CD4-positive, alpha-beta memory T cell (primary cell): ENCODE measurements at regions not wholly inside any gene's neighbourhood (a gene's known extent, or its start where the extent isn't known, plus 50 kb on each side); places are given as distances from the start of the nearest gene placed in this dataset.

Experiments
- CTCF ChIA-PET: fragments of 350-600 bp; sonication (Branson Sonifier 250); formaldehyde crosslinking; loops from one replicate; lab custom pipeline; 2021; ENCODE audit warnings: inconsistent platforms; ENCODE audit not compliant: partially characterized antibody; lab: Charles Lee
- POLR2A ChIA-PET: fragments of 350-600 bp; sonication (Branson Sonifier 250); formaldehyde crosslinking; loops from one replicate; lab custom pipeline; 2021; ENCODE audit not compliant: partially characterized antibody; lab: Charles Lee
- DNase-seq, 5 donors: peaks; one replicate each; pipeline versions ENCODE4 v3.0.0 to v3.0.0-alpha.2; 2020 to 2022; ENCODE audit warnings: mixed read lengths in 1 of 5
- H3K27ac ChIP-seq: one replicate; pipeline ENCODE4 v1.7.0; 2013; ENCODE audit warnings: low read depth, low read length
- H3K27me3 ChIP-seq: 2 replicates; pipeline ENCODE4 v1.7.0; 2013; ENCODE audit warnings: mild to moderate bottlenecking, low read length, moderate library complexity; ENCODE audit not compliant: insufficient read depth
- H3K36me3 ChIP-seq: 2 replicates; pipeline ENCODE4 v1.7.0; 2013; ENCODE audit warnings: mild to moderate bottlenecking, low read length, moderate library complexity; ENCODE audit not compliant: insufficient read depth
- H3K4me1 ChIP-seq: 2 replicates; pipeline ENCODE4 v1.7.0; 2013; ENCODE audit warnings: mild to moderate bottlenecking, low read length, moderate library complexity; ENCODE audit not compliant: insufficient read depth
- H3K4me3 ChIP-seq, 2 donors: one replicate each; pipeline ENCODE4 v1.7.0; 2013; ENCODE audit warnings: low read length in 2 of 2, mild to moderate bottlenecking in 1 of 2
- H3K9me3 ChIP-seq, 2 donors: one replicate each; pipeline ENCODE4 v1.7.0; 2013; ENCODE audit warnings: low read length in 2 of 2, control low read depth in 1 of 2; ENCODE audit not compliant: control insufficient read depth in 1 of 2
- H3K27ac Mint-ChIP-seq, 7 donors: one replicate each; pipeline ENCODE4 v1.8.0; 2020 to 2021; ENCODE audit warnings: mixed read lengths in 7 of 7, mild to moderate bottlenecking in 6 of 7, inconsistent platforms in 3 of 7, moderate library complexity in 3 of 7
- H3K27me3 Mint-ChIP-seq, 2 donors: one replicate each; pipeline ENCODE4 v1.8.0; 2020 to 2021; ENCODE audit warnings: mixed read lengths in 2 of 2
- H3K36me3 Mint-ChIP-seq, 2 donors: one replicate each; pipeline ENCODE4 v1.8.0; 2020 to 2021; ENCODE audit warnings: mixed read lengths in 2 of 2, inconsistent platforms in 1 of 2, mild to moderate bottlenecking in 1 of 2
- H3K4me1 Mint-ChIP-seq, 4 donors: one replicate each; pipeline ENCODE4 v1.8.0; 2020 to 2021; ENCODE audit warnings: mixed read lengths in 4 of 4, mild to moderate bottlenecking in 1 of 4
- H3K4me3 Mint-ChIP-seq, 8 donors: one replicate each; pipeline ENCODE4 v1.8.0; 2020 to 2021; ENCODE audit warnings: mixed read lengths in 8 of 8, mild to moderate bottlenecking in 7 of 8, moderate library complexity in 6 of 8, inconsistent platforms in 3 of 8
- H3K9me3 Mint-ChIP-seq, 8 donors: one replicate each; pipeline ENCODE4 v1.8.0; 2020 to 2021; ENCODE audit warnings: mixed read lengths in 8 of 8, mild to moderate bottlenecking in 5 of 8, inconsistent platforms in 3 of 8, moderate library complexity in 1 of 8
- intact Hi-C: fragments of 100-400 bp; cut with micrococcal nuclease; formaldehyde crosslinking; loops from one replicate; pipeline ENCODE4 v1.15.1; 2023

GRCh38 chrX:139187738-139188137, 342.8 kb upstream of the F9 start:
- H3K4me1 ChIP-seq: no peaks in the 10 kb centered on the region
- no peak overlapping the region for H3K27ac ChIP-seq
- no peak overlapping the region for H3K4me3 ChIP-seq
- Mint-ChIP-seq H3K27ac (no peak overlapping the region), H3K4me3 (no peak overlapping the region), H3K4me1 (no peaks in the 10 kb centered on the region), H3K27me3 (no peaks in the 10 kb centered on the region), H3K36me3 (no peaks in the 10 kb centered on the region), H3K9me3 (no peaks in the 10 kb centered on the region)
- H3K27me3 ChIP-seq: no peaks in the 10 kb centered on the region
- POLR2A ChIA-PET: no interaction called here
- no peaks in the 10 kb centered on the region for H3K36me3 ChIP-seq
- no peak for DNase-seq
- intact Hi-C loops: no loop called here
- CTCF ChIA-PET: no interaction called here
- no peaks in the 10 kb centered on the region for H3K9me3 ChIP-seq

- Histone ChIP-seq H3K4me1 (no peaks in the 10 kb centered on the region), H3K9me3 (no peaks in the 10 kb centered on the region), H3K27ac (no peak overlapping the region), H3K36me3 (no peaks in the 10 kb centered on the region), H3K4me3 (no peak overlapping the region), H3K27me3 (no peaks in the 10 kb centered on the region)
- no peak for DNase-seq
- CTCF ChIA-PET: no interaction called here
- Mint-ChIP-seq H3K27me3 (no peaks in the 10 kb centered on the region), H3K4me3 (no peak overlapping the region), H3K27ac (no peak overlapping the region), H3K36me3 (no peaks in the 10 kb centered on the region), H3K4me1 (no peaks in the 10 kb centered on the region), H3K9me3 (no peaks in the 10 kb centered on the region)
- intact Hi-C loops: no loop called here
- POLR2A ChIA-PET: no interaction called here
Observed at GRCh38 chrX:139186991-139187390, 343.5 kb upstream of the F9 start.

- peaks cover 0 to 3% (median 0%) of the 10 kb centered on the region in 8 donors for H3K9me3 Mint-ChIP-seq
- Histone ChIP-seq H3K4me1 (no peaks in the 10 kb centered on the region), H3K36me3 (no peaks in the 10 kb centered on the region), H3K9me3 (no peaks in the 10 kb centered on the region), H3K4me3 (no peak overlapping the region), H3K27ac (no peak overlapping the region), H3K27me3 (no peaks in the 10 kb centered on the region)
- no peak overlapping the region for H3K4me3 Mint-ChIP-seq
- intact Hi-C loops: no loop called here
- no peak for DNase-seq
- ChIA-PET POLR2A (no interaction called here), CTCF (no interaction called here)
- peaks cover 0 to 2% of the 10 kb centered on the region in 2 donors for H3K27me3 Mint-ChIP-seq
- H3K36me3 Mint-ChIP-seq: no peaks in the 10 kb centered on the region
- H3K27ac Mint-ChIP-seq: no peak overlapping the region
- no peaks in the 10 kb centered on the region for H3K4me1 Mint-ChIP-seq
Observed at GRCh38 chrX:139179592-139179991, 350.9 kb upstream of the F9 start.

- no peaks in the 10 kb centered on the region for H3K4me1 Mint-ChIP-seq
- H3K4me3 Mint-ChIP-seq: no peak overlapping the region
- no peaks in the 10 kb centered on the region for H3K9me3 ChIP-seq
- H3K27me3 ChIP-seq: no peaks in the 10 kb centered on the region
- H3K9me3 Mint-ChIP-seq: peaks cover 0 to 3% (median 0%) of the 10 kb centered on the region in 8 donors
- H3K36me3 Mint-ChIP-seq: no peaks in the 10 kb centered on the region
- no peak overlapping the region for H3K27ac ChIP-seq
- H3K4me1 ChIP-seq: no peaks in the 10 kb centered on the region
- H3K27ac Mint-ChIP-seq: no peak overlapping the region
- H3K27me3 Mint-ChIP-seq: peaks cover 0 to 2% of the 10 kb centered on the region in 2 donors
- no peaks in the 10 kb centered on the region for H3K36me3 ChIP-seq
- intact Hi-C loops: no loop called here
- ChIA-PET POLR2A (no interaction called here), CTCF (no interaction called here)
- no peak overlapping the region for H3K4me3 ChIP-seq
- no peak for DNase-seq
Observed at GRCh38 chrX:139178980-139179379, 351.6 kb upstream of the F9 start.

GRCh38 chrX:139172731-139173130, 357.8 kb upstream of the F9 start:
- Mint-ChIP-seq H3K9me3 (peaks cover 0 to 3% (median 0%) of the 10 kb centered on the region in 8 donors), H3K4me1 (no peaks in the 10 kb centered on the region), H3K36me3 (no peaks in the 10 kb centered on the region), H3K27ac (no peak overlapping the region), H3K27me3 (no peaks in the 10 kb centered on the region), H3K4me3 (no peak overlapping the region)
- H3K4me1 ChIP-seq: no peaks in the 10 kb centered on the region
- no peaks in the 10 kb centered on the region for H3K9me3 ChIP-seq
- DNase-seq: no peak
- intact Hi-C loops: no loop called here
- ChIA-PET POLR2A (no interaction called here), CTCF (no interaction called here)
- no peak overlapping the region for H3K27ac ChIP-seq
- no peaks in the 10 kb centered on the region for H3K36me3 ChIP-seq
- H3K27me3 ChIP-seq: no peaks in the 10 kb centered on the region
- H3K4me3 ChIP-seq: no peak overlapping the region

- H3K27ac Mint-ChIP-seq: no peak overlapping the region
- no peaks in the 10 kb centered on the region for H3K36me3 Mint-ChIP-seq
- Histone ChIP-seq H3K4me3 (no peak overlapping the region), H3K36me3 (no peaks in the 10 kb centered on the region), H3K4me1 (no peaks in the 10 kb centered on the region), H3K27me3 (no peaks in the 10 kb centered on the region), H3K27ac (no peak overlapping the region), H3K9me3 (no peaks in the 10 kb centered on the region)
- H3K9me3 Mint-ChIP-seq: no peaks in the 10 kb centered on the region
- no peak for DNase-seq
- H3K4me1 Mint-ChIP-seq: no peaks in the 10 kb centered on the region
- H3K27me3 Mint-ChIP-seq: no peaks in the 10 kb centered on the region
- CTCF ChIA-PET: no interaction called here
- POLR2A ChIA-PET: no interaction called here
- intact Hi-C loops: no loop called here
- no peak overlapping the region for H3K4me3 Mint-ChIP-seq
Observed at GRCh38 chrX:139170526-139171173, 359.9 kb upstream of the F9 start.

GRCh38 chrX:139167282-139167681, 363.3 kb upstream of the F9 start:
- H3K27me3 Mint-ChIP-seq: no peaks in the 10 kb centered on the region
- POLR2A ChIA-PET: no interaction called here
- no peak overlapping the region for H3K27ac Mint-ChIP-seq
- Histone ChIP-seq H3K27ac (no peak overlapping the region), H3K9me3 (no peaks in the 10 kb centered on the region), H3K4me3 (no peak overlapping the region), H3K4me1 (no peaks in the 10 kb centered on the region), H3K27me3 (no peaks in the 10 kb centered on the region), H3K36me3 (no peaks in the 10 kb centered on the region)
- CTCF ChIA-PET: no interaction called here
- intact Hi-C loops: no loop called here
- H3K36me3 Mint-ChIP-seq: no peaks in the 10 kb centered on the region
- H3K4me3 Mint-ChIP-seq: no peak overlapping the region
- no peaks in the 10 kb centered on the region for H3K4me1 Mint-ChIP-seq
- H3K9me3 Mint-ChIP-seq: peaks cover 0 to 2% (median 0%) of the 10 kb centered on the region in 8 donors
- no peak for DNase-seq

- no peak overlapping the region for H3K27ac Mint-ChIP-seq
- Histone ChIP-seq H3K9me3 (no peaks in the 10 kb centered on the region), H3K27ac (no peak overlapping the region), H3K4me3 (no peak overlapping the region), H3K27me3 (no peaks in the 10 kb centered on the region), H3K4me1 (no peaks in the 10 kb centered on the region), H3K36me3 (no peaks in the 10 kb centered on the region)
- no peaks in the 10 kb centered on the region for H3K27me3 Mint-ChIP-seq
- H3K4me1 Mint-ChIP-seq: no peaks in the 10 kb centered on the region
- ChIA-PET CTCF (no interaction called here), POLR2A (no interaction called here)
- peaks cover 0 to 5% (median 0%) of the 10 kb centered on the region in 8 donors for H3K9me3 Mint-ChIP-seq
- no peak for DNase-seq
- no peaks in the 10 kb centered on the region for H3K36me3 Mint-ChIP-seq
- H3K4me3 Mint-ChIP-seq: no peak overlapping the region
- intact Hi-C loops: no loop called here
Observed at GRCh38 chrX:139158256-139158655, 372.3 kb upstream of the F9 start.
